ENCODE measurements at regions not wholly inside any gene's neighbourhood (a gene's known extent, or its start where the extent isn't known, plus 50 kb on each side); places are given as distances from the start of the nearest gene placed in this dataset.

DNA sequence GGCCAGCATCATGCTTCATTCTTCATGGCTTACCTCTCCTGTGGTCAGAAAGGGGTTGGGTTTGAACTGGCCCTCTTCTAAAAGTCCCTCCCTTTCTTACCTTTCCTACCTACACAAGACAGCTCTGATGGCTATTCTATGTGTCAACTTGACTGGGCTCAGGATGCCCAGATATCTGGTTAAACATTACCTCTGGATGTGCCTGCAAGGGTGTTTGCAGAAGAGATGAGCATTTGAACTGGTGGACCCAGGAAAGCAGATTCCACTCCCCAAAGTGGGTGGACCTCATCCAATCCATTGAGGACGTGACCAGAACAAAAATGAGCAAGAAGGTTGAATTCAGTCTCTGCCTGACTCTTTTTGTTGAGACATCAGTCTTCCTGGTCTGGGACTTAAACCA is 79.0 kb upstream of the TCF7L2 start:
- DNase-seq: no peak

- DNase-seq: no peak
Measured at GRCh38 chr10:112872728-112873127, 77.3 kb upstream of the TCF7L2 start.

GRCh38 chr10:112873541-112873940 is 76.5 kb upstream of the TCF7L2 start:
- DNase-seq: no peak

GRCh38 chr10:112874982-112875381 is 75.1 kb upstream of the TCF7L2 start:
- DNase-seq: no peak

- DNase-seq: no peak
Measured at GRCh38 chr10:112875476-112876267, 74.4 kb upstream of the TCF7L2 start.

GRCh38 chr10:112880633-112881530 is 69.2 kb upstream of the TCF7L2 start:
- DNase-seq: no peak

DNA sequence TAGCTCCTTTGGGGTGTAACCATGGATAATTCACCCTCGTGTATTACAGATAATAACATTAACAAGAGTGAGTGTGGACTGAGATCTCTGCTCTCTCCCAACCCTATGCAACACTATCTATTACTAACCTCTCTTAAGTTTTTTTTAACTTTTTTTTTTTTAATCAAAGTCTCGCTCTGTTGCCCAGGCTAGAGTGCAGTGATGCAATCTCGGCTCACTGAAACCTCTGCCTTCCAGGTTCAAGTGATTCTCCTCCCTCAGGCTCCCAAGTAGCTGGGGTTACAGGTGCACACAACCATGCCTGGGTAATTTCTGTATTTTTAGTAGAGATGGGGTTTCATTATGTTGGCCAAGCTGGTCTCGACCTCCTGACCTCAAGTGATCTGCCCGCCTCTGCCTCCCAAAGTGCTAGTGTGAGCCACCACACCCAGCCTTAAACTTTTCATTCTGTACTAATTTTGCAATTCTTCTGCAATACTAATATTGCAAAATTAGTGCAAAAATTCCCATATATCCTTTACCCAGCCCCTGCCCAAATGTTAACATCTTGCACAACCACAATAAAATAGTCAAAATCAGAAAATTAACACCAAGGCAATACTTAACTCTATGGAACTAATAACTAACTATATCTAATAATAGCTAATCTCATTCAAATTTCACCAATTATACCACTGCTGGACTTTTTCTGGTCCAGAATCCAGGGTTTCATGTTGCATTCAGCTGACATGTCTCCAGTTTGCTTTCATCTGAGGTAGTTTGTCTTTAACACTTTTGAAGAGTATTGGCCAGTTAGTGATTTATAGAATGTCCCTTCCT is 66.5 kb upstream of the TCF7L2 start:
- DNase-seq: no peak

DNA sequence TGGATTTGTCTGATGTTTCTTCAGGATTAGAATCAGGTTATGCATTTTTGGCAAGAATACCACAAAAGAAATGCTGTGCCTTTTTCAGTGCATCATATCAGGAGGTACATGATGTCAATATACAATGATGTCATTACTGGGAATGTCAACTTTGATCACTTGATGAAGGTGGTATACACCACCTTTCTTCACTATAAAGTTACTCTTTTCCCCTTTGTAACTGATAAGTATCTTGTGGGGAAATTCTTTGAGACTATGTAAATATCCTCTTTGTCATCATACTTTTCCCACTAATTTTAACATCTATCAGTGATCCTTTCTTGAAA is 65.9 kb upstream of the TCF7L2 start:
- DNase-seq: no peak

GRCh38 chr10:112886463-112886862 is 63.6 kb upstream of the TCF7L2 start:
- no peak for DNase-seq

GRCh38 chr10:112887968-112888367 is 62.1 kb upstream of the TCF7L2 start:
- DNase-seq: no peak

- no peak for DNase-seq
Measured at GRCh38 chr10:112895292-112895691, 54.8 kb upstream of the TCF7L2 start.

- DNase-seq: no peak
Measured at GRCh38 chr10:112896273-112896672, 53.8 kb upstream of the TCF7L2 start.

GRCh38 chr10:112896722-112897121 is 53.3 kb upstream of the TCF7L2 start:
- peak; percentile 6 for DNase-seq

GRCh38 chr10:112898540-112899390 is 51.3 kb upstream of the TCF7L2 start:
- DNase-seq: no peak

DNA sequence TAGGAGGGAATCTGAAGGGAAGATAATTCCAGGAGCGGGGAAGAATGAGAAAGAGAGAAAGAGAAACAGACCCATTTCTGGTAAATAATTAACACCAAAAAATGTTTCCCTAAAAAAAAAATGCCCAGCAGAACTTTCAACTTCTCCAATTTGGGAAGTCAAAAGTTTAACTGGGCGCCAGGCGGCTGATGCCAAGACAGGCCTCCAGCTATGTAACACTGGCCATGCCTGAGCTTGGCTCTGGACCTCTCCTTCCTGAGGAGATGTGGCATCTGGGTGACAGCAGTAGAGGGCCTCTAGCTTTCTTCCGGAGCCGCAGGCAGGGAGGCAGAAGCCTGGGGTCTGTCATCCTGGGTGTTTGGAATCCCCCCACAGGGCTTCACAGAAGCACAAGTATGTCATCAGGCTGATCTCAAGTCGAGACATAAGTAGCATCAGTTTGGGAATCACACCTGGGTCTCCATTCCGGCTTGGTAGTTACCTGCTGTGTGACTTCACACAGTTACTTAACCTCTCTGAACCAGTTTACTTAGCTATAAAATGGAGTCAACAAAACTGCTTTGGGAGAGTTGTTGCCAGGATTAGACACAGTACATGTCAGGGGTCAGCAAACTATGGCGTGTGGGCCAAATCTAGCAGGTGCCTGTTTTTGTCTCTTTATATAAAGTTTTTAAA is 50.5 kb upstream of the TCF7L2 start:
- DNase-seq: no peak
